Neural crest cell (in vitro differentiated cells): ENCODE measurements at regions not wholly inside any gene's neighbourhood (a gene's known extent, or its start where the extent isn't known, plus 50 kb on each side); places are given as distances from the start of the nearest gene placed in this dataset.

Source experiments
- DNase-seq: peaks from one replicate; pipeline ENCODE4 v3.0.0; 2021; ENCODE audit warnings: low read depth, mixed read lengths, low spot score
- H3K27ac Mint-ChIP-seq: one replicate; pipeline ENCODE4 v1.8.0; 2021; ENCODE audit warnings: mild to moderate bottlenecking, mixed read lengths; ENCODE audit not compliant: unreplicated experiment
- H3K27me3 Mint-ChIP-seq: 2 replicates; pipeline ENCODE4 v1.8.0; 2021; ENCODE audit warnings: low read depth, mild to moderate bottlenecking, mixed read lengths
- H3K36me3 Mint-ChIP-seq: 2 replicates; pipeline ENCODE4 v1.8.0; 2021; ENCODE audit warnings: low read depth, mild to moderate bottlenecking, mixed read lengths
- H3K4me1 Mint-ChIP-seq: 2 replicates; pipeline ENCODE4 v1.8.0; 2021; ENCODE audit warnings: mixed read lengths
- H3K4me3 Mint-ChIP-seq: one replicate; pipeline ENCODE4 v1.8.0; 2021; ENCODE audit warnings: mild to moderate bottlenecking, mixed read lengths
- H3K9me3 Mint-ChIP-seq: 2 replicates; pipeline ENCODE4 v1.8.0; 2021; ENCODE audit warnings: mixed read lengths
- CTCF ChIP-seq: fragments of 200-600 bp; sonication (generic); conservative IDR thresholded peaks from 2 replicates; pipeline ENCODE4 v1.5.0; 2021; ENCODE audit warnings: antibody characterized with exemption, mild to moderate bottlenecking

- no peaks in the 10 kb centered on the region for H3K36me3 Mint-ChIP-seq
- H3K9me3 Mint-ChIP-seq, result peaks cover 5% of the 10 kb centered on the region
- H3K27me3 Mint-ChIP-seq, result no peaks in the 10 kb centered on the region
- H3K4me1 Mint-ChIP-seq, result peaks cover 4% of the 10 kb centered on the region
- no peak overlapping the region for H3K4me3 Mint-ChIP-seq
- TF ChIP-seq CTCF, result no peak
- DNase-seq, result no peak
- H3K27ac Mint-ChIP-seq, result no peak overlapping the region
Observed at GRCh38 chr9:106449336-106449927, 413.5 kb upstream of the ZNF462 start.

- Mint-ChIP-seq H3K27me3 (no peaks in the 10 kb centered on the region), H3K4me1 (peaks cover 4% of the 10 kb centered on the region), H3K27ac (no peak overlapping the region), H3K36me3 (no peaks in the 10 kb centered on the region), H3K9me3 (peaks cover 5% of the 10 kb centered on the region), H3K4me3 (no peak overlapping the region)
- no peak for TF ChIP-seq CTCF
- DNase-seq, result no peak
Observed at GRCh38 chr9:106450549-106450948, 412.4 kb upstream of the ZNF462 start.

- H3K27ac Mint-ChIP-seq, result no peak overlapping the region
- no peak for DNase-seq
- H3K9me3 Mint-ChIP-seq, result peaks cover 5% of the 10 kb centered on the region
- no peaks in the 10 kb centered on the region for H3K36me3 Mint-ChIP-seq
- no peak overlapping the region for H3K4me3 Mint-ChIP-seq
- H3K27me3 Mint-ChIP-seq, result no peaks in the 10 kb centered on the region
- peaks cover 4% of the 10 kb centered on the region for H3K4me1 Mint-ChIP-seq
- no peak for TF ChIP-seq CTCF
Observed at GRCh38 chr9:106451223-106451622, 411.7 kb upstream of the ZNF462 start.

- no peak for DNase-seq
- H3K27ac Mint-ChIP-seq, result no peak overlapping the region
- TF ChIP-seq CTCF, result no peak
- no peaks in the 10 kb centered on the region for H3K27me3 Mint-ChIP-seq
- peaks cover 5% of the 10 kb centered on the region for H3K36me3 Mint-ChIP-seq
- no peaks in the 10 kb centered on the region for H3K4me1 Mint-ChIP-seq
- H3K4me3 Mint-ChIP-seq, result no peak overlapping the region
- H3K9me3 Mint-ChIP-seq, result peaks cover 13% of the 10 kb centered on the region
Observed at GRCh38 chr9:106456581-106456980, 406.4 kb upstream of the ZNF462 start.

GRCh38 chr9:106467113-106467864 is 395.7 kb upstream of the ZNF462 start:
- no peak overlapping the region for H3K27ac Mint-ChIP-seq
- H3K4me3 Mint-ChIP-seq, result no peak overlapping the region
- H3K27me3 Mint-ChIP-seq, result no peaks in the 10 kb centered on the region
- no peak for TF ChIP-seq CTCF
- H3K4me1 Mint-ChIP-seq, result peaks cover 18% of the 10 kb centered on the region
- H3K9me3 Mint-ChIP-seq, result peaks cover 16% of the 10 kb centered on the region
- H3K36me3 Mint-ChIP-seq, result peaks cover 7% of the 10 kb centered on the region
- DNase-seq, result no peak
